ENCODE measurements at regions not wholly inside any gene's neighbourhood (a gene's known extent, or its start where the extent isn't known, plus 50 kb on each side); places are given as distances from the start of the nearest gene placed in this dataset.

- Mint-ChIP-seq H3K27ac (ENCODE audit: unreplicated experiment) (no peak overlapping the region), H3K36me3 (ENCODE audit: low read depth) (no peaks in the 10 kb centered on the region), H3K27me3 (ENCODE audit: low read depth) (no peaks in the 10 kb centered on the region), H3K4me3 (ENCODE audit: unreplicated experiment) (no peak overlapping the region), H3K4me1 (ENCODE audit: low read depth) (no peaks in the 10 kb centered on the region), H3K9me3 (ENCODE audit: low read depth) (peaks cover 2% of the 10 kb centered on the region)
- TF ChIP-seq CTCF (IDR thresholded peaks at IDR 0.05): no peak
- no peak for DNase-seq (ENCODE audit: low spot score)
Measured at GRCh38 chr1:189939967-189940366, 537.7 kb downstream of the BRINP3 start.

- no peak for TF ChIP-seq CTCF (IDR thresholded peaks at IDR 0.05)
- no peaks in the 10 kb centered on the region for H3K4me1 Mint-ChIP-seq (ENCODE audit: low read depth)
- no peak for DNase-seq (ENCODE audit: low spot score)
- H3K4me3 Mint-ChIP-seq (ENCODE audit: unreplicated experiment): no peak overlapping the region
- no peaks in the 10 kb centered on the region for H3K36me3 Mint-ChIP-seq (ENCODE audit: low read depth)
- peaks cover 2% of the 10 kb centered on the region for H3K9me3 Mint-ChIP-seq (ENCODE audit: low read depth)
- H3K27me3 Mint-ChIP-seq (ENCODE audit: low read depth): no peaks in the 10 kb centered on the region
- no peak overlapping the region for H3K27ac Mint-ChIP-seq (ENCODE audit: unreplicated experiment)
Measured at GRCh38 chr1:189941922-189942321, 535.7 kb downstream of the BRINP3 start.

- TF ChIP-seq CTCF (IDR thresholded peaks at IDR 0.05): no peak
- no peak overlapping the region for H3K4me3 Mint-ChIP-seq (ENCODE audit: unreplicated experiment)
- no peaks in the 10 kb centered on the region for H3K36me3 Mint-ChIP-seq (ENCODE audit: low read depth)
- H3K27me3 Mint-ChIP-seq (ENCODE audit: low read depth): peaks cover 8% of the 10 kb centered on the region
- no peak overlapping the region for H3K27ac Mint-ChIP-seq (ENCODE audit: unreplicated experiment)
- DNase-seq (ENCODE audit: low spot score): no peak
- no peaks in the 10 kb centered on the region for H3K4me1 Mint-ChIP-seq (ENCODE audit: low read depth)
- no peaks in the 10 kb centered on the region for H3K9me3 Mint-ChIP-seq (ENCODE audit: low read depth)
Measured at GRCh38 chr1:189958756-189959155, 518.9 kb downstream of the BRINP3 start.

- no peaks in the 10 kb centered on the region for H3K36me3 Mint-ChIP-seq (ENCODE audit: low read depth)
- DNase-seq (ENCODE audit: low spot score): no peak
- no peaks in the 10 kb centered on the region for H3K4me1 Mint-ChIP-seq (ENCODE audit: low read depth)
- H3K4me3 Mint-ChIP-seq (ENCODE audit: unreplicated experiment): no peak overlapping the region
- no peak overlapping the region for H3K27ac Mint-ChIP-seq (ENCODE audit: unreplicated experiment)
- H3K9me3 Mint-ChIP-seq (ENCODE audit: low read depth): no peaks in the 10 kb centered on the region
- H3K27me3 Mint-ChIP-seq (ENCODE audit: low read depth): peaks cover 8% of the 10 kb centered on the region
- no peak for TF ChIP-seq CTCF (IDR thresholded peaks at IDR 0.05)
Measured at GRCh38 chr1:189960769-189961168, 516.9 kb downstream of the BRINP3 start.

GRCh38 chr1:189962181-189962580, 515.5 kb downstream of the BRINP3 start:
- Mint-ChIP-seq H3K27me3 (ENCODE audit: low read depth) (peaks cover 7% of the 10 kb centered on the region), H3K9me3 (ENCODE audit: low read depth) (no peaks in the 10 kb centered on the region), H3K4me3 (ENCODE audit: unreplicated experiment) (no peak overlapping the region), H3K36me3 (ENCODE audit: low read depth) (no peaks in the 10 kb centered on the region), H3K4me1 (ENCODE audit: low read depth) (no peaks in the 10 kb centered on the region), H3K27ac (ENCODE audit: unreplicated experiment) (no peak overlapping the region)
- DNase-seq (ENCODE audit: low spot score): no peak
- TF ChIP-seq CTCF (IDR thresholded peaks at IDR 0.05): no peak

All from chondrocyte (in vitro differentiated cells).